NCI-H446 treated with DMSO at 0.1 percent for 48 hours (cell line): ENCODE measurements at regions not wholly inside any gene's neighbourhood (a gene's known extent, or its start where the extent isn't known, plus 50 kb on each side); places are given as distances from the start of the nearest gene placed in this dataset.

Experiments used
- DNase-seq: peaks from one replicate; lab custom pipeline; 2025; lab: John Stamatoyannopoulos, UW

DNA sequence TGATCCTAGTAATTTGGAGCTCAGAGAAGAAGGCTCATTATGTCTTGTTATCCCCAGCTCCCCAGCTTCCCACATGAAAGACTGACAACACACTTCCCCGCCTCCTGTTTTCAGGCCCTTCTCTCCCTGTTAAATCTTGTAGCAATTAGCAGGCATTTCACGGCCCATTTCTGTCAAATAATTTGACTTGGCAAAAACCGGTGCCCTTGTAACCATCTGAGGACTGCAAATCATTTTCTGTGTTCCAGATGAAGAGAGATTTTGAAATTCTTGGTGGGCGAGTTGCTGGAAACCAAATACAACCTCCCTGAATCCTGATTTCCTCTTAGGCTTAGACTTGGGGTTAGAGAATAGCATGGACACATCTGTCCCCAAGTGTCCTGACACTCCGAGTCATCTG lies 109.7 kb downstream of the MSX2 start:
- no peak for DNase-seq

DNA sequence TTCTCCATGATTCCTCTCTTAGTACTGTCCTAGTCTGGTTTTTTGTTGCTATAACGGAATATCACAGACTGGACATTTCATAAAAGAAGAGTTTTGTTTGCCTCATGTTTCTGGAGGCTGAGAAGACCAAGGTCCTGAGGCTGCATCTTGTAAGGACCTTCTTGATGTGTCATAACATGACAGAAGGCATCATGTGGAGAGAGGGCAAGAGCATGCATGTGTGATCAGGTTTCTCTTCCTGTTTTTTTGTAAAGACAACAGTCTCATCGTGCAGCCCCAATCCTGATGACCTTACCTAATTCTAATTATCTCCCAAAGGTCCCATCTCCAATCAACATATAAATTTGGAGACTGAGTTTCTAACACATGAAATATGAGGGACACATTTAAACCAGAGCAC lies 108.4 kb downstream of the MSX2 start:
- no peak for DNase-seq

DNA sequence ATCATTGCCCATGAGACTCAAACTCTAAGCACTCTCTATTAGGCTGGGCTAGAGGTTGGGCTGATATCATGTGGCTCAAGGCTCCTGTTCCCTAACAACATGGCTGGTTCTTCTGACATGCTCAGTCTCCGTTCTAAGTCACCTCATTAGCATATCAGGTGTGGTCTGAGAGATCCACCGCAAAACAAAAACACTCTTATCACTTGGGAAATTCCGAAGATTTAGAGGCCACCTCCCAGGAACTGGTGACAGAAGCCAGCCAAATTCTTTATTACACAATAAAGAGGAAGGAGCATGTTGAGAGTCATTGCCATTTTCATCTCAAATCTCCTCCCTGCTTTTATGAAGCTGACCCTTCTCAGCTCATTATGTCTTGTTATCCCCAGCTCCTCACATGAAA lies 107.6 kb downstream of the MSX2 start:
- DNase-seq: no peak

DNA sequence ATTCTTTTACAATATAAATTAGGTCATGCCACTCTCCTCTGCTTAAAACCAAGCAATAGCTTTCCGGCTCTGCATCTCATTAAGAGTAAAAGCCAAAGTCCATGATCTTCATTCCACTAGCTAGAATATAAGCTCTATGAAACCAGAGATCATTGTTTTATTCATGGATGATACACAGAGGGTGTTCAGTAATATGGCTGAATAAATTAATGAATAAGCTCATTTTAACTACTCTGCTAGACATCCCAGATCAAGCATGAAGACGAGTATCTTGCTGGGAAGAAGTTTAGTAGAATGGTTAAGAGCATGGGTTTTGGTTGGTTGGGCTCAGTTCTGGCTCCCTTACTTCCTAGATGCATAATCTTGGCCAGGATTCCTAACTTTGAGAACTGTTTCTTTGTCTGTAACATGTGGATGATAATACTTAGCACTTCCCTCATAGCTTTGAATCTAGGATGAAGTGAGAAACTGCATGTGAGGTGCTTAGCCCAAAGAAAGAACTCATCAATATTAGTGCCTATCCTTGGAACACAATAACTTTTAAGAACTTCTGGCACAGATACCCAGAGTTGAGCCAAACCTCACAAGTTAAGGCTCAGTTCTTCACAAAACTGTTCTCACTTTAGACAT lies 106.8 kb downstream of the MSX2 start:
- no peak for DNase-seq

- DNase-seq: no peak
Observed at GRCh38 chr5:174829511-174829864, 105.1 kb downstream of the MSX2 start.

GRCh38 chr5:174828804-174829510 lies 104.6 kb downstream of the MSX2 start:
- DNase-seq: no peak

- no peak for DNase-seq
Observed at GRCh38 chr5:174827558-174827957, 103.2 kb downstream of the MSX2 start.

GRCh38 chr5:174825587-174825986 lies 101.2 kb downstream of the MSX2 start:
- DNase-seq: no peak

- no peak for DNase-seq
Observed at GRCh38 chr5:174818430-174818829, 94.0 kb downstream of the MSX2 start.

DNA sequence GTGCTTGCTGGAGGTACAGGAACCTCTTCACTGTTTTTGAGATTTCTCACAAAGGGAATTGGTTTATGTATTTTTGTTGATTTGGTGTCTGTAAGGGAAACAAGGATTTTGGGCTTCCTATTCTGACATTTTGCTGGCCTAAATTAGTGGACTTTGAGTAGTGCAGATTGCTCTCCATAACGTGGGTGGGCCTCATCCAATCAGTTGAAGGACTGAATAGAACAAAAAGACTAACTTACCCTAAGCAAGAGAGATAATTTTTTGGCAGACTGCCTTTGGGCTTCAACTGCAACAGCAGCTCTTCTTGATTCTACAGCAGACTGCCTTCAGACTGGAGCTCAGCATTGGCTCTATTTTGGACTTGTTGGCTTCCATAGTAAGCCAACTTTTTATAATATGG lies 93.2 kb downstream of the MSX2 start:
- no peak for DNase-seq

GRCh38 chr5:174816858-174817257 lies 92.5 kb downstream of the MSX2 start:
- no peak for DNase-seq

GRCh38 chr5:174811438-174811837 lies 87.1 kb downstream of the MSX2 start:
- no peak for DNase-seq

DNA sequence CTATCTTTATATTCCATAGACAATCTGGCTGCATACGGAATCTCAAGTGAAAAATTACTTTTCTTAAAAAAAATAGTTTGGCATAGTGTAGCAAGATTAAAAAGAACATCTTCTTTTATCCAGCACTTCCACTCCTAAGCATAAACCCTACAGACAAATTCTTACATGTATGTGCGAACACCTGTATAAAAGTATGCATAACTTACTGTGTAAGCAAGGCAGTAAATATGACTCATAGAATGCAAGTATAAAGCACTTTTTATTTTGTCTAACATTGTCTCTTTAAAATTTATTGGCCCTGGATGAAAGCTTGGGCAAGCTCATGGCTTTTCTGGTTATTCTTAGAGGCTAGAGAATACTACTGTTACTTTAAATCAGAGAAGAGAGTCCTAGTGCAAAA lies 86.4 kb downstream of the MSX2 start:
- no peak for DNase-seq

- DNase-seq: no peak
Observed at GRCh38 chr5:174807471-174807870, 83.1 kb downstream of the MSX2 start.

DNA sequence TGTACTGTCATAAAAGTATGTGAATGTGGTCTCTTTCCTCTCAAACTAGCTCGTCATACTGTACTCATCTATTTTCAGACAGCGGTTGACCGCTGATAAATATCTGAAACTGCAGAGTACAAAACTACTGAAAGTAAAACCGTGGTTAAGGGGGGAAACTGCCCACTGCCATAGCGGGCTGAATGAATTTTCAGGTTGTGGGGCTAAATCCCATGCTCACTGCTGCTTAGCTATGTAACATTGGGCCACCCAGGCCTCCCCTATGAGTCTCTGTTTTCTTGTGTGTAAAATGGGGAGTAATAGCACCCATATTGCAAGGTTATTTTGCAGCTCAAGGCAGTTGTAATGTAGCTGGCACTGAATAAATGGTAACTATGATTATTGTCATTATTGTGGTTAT lies 82.3 kb downstream of the MSX2 start:
- DNase-seq: no peak

DNA sequence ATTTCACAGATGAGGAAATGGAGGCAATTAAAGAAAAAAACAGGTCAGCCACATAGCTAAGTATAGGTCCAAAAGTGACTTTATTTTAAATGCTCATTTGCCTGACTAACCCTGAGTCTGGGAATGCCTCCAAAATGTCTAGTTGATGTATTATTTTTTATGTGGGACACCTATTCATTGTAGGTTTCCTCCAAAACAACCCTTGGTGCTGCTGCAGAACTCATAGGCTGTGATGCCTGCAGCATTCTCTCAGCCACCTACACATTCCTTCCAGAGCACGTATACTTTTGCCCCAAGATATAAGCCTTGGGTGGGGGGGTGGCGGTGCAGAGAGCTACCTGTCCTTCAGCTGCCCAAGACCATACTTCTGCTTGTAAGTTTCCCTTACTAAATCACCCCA lies 77.4 kb downstream of the MSX2 start:
- no peak for DNase-seq

DNA sequence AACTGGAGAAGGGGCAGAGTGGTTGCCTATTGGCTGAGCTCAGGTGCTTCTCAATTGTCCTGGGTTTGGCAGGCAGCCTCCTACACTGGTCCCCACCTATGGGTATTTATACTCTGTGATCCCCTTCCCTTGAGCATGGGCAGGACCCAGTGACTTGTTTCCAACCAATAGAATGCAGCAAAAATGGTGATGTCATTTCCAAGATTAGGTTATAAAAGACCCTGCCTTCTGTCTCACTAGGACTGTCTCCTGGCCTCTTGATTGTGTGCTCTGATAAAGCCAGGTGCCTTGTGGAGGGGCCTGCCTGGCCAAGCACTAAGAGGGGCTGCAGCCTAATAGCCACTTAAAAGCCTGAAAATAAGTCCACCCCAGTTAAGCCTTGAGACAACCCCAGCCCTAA lies 76.1 kb downstream of the MSX2 start:
- no peak for DNase-seq

DNA sequence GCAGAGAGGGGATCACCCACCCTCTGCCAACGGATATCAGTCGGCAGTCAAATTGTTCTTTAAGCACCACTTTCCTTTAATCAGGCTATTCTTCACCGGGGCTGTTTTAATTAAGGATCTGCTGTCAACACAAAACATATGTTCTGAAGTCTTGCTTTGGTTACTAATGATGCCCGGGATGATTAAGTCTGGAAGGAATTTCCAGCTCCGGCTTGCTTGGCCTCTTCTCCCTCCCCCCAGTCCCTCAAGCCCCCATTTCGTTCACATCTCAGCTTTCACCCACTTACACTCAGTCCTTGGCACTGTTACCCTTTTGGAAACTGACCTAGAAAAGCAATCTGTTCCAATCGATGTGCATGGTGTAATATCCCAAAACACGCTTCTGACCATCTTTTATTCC lies 74.7 kb downstream of the MSX2 start:
- no peak for DNase-seq

DNA sequence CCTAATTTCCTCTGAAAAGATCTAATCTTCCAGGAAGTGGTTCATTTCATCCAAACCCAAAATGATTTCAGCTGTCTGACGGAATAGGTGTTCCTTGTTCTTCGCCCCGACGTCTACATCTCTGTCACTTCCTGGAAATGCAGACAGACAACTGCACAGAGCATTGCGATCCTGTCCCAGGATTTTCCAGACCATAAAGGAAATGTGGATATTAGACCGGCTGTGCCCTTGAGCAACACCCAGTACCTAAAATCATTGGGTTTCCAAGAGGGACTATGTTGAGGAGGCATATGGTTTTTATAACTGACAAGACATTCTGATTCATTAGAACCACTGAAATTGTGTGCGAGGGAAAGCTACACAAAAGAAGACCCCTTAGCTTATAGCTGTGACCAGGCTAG lies 74.2 kb downstream of the MSX2 start:
- DNase-seq: no peak

DNA sequence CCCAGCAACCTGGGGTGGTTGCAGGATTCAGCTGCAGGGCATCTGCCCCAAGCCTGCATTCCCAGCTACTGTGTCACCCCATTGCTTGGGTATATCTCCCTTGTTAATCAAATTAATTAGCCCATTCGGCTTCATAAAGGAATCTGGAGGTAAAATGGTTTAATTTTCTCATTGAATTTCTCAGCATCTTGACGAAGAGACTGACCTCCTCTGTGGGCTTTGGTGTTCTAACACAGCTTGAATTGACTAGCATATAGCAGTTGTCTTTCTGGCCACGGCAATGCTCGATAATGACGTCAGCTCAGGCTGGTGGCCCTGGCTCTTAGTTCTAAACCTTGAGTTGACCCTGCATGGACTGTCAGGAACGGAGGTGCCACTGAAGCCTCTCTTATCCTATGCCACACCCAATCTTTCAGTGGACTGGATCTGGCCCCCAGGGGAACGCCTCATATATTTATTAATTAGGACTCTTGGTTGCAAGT lies 72.4 kb downstream of the MSX2 start:
- no peak for DNase-seq

DNA sequence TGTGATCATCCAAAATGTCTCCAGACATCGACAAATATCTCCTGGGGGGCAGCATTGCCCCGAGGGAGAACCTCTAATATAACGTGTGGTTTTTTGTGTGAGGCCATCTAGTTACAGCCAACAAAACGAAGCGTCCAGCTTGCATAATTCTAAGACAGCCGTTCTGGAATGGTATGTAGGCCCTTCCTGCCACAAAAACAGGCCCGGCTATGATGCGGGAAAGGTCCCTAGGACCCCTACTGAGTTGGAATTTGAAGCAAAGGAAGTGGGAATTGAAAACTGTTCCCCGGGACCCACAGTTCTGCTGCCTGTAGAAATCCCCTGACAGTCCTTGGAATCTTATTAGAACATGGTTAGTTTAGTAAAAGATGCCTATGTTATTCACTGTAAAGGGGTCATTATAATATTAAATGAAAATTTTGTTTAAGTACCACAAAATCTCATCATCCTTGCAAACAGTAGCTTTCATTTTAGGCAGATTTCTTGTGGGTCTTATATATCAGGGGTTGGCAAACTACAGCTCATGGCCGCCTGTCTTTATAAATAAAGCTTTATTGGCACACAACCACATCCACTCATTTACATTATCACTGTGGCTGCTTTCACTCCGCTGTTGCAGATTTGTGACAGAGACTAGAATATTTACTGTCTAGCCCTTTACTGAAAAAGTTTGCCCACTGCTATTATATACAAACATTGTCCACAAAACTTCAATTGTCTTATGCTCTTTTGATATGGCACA lies 70.7 kb downstream of the MSX2 start:
- DNase-seq: no peak

- DNase-seq: no peak
Observed at GRCh38 chr5:174793684-174794328, 69.4 kb downstream of the MSX2 start.

GRCh38 chr5:174793076-174793475 lies 68.7 kb downstream of the MSX2 start:
- no peak for DNase-seq
